HG02763 (cell line): ENCODE measurements at regions not wholly inside any gene's neighbourhood (a gene's known extent, or its start where the extent isn't known, plus 50 kb on each side); places are given as distances from the start of the nearest gene placed in this dataset.
"Not testable (repeated sequence)": the region's sequence is repeated elsewhere in the genome, so short reads cannot be mapped to it uniquely, and the experiment has no call there.

Experiments
- ATAC-seq: cut with Tn5 transposase; IDR thresholded peaks from one replicate; pipeline ENCODE4 v1.9.1; 2021; ENCODE audit warnings: mild to moderate bottlenecking, moderate library complexity; ENCODE audit not compliant: unreplicated experiment

GRCh38 chr14:105921781-105922180 lies 395.4 kb downstream of the TMEM121 start:
- not testable (repeated sequence) for ATAC-seq

- ATAC-seq, result not testable (repeated sequence)
Observed at GRCh38 chr14:105923520-105924191, 397.3 kb downstream of the TMEM121 start.

- no peak for ATAC-seq
Observed at GRCh38 chr14:105924951-105925591, 398.7 kb downstream of the TMEM121 start.

- ATAC-seq, result no peak
Observed at GRCh38 chr14:105925615-105926372, 399.4 kb downstream of the TMEM121 start.

GRCh38 chr14:105926373-105927095 lies 400.2 kb downstream of the TMEM121 start:
- ATAC-seq, result no peak

GRCh38 chr14:105927096-105928060 lies 401.0 kb downstream of the TMEM121 start:
- no peak for ATAC-seq

- ATAC-seq, result not testable (repeated sequence)
Observed at GRCh38 chr14:105928171-105929111, 402.1 kb downstream of the TMEM121 start.

- ATAC-seq, result no peak
Observed at GRCh38 chr14:105929327-105930081, 403.1 kb downstream of the TMEM121 start.

GRCh38 chr14:105930572-105930971 lies 404.2 kb downstream of the TMEM121 start:
- no peak for ATAC-seq

GRCh38 chr14:105931808-105932483 lies 405.6 kb downstream of the TMEM121 start:
- ATAC-seq, result no peak

- ATAC-seq, result no peak
Observed at GRCh38 chr14:105933238-105933637, 406.9 kb downstream of the TMEM121 start.

GRCh38 chr14:105935384-105935783 lies 409.0 kb downstream of the TMEM121 start:
- no peak for ATAC-seq

GRCh38 chr14:105937253-105938054 lies 411.1 kb downstream of the TMEM121 start:
- no peak for ATAC-seq

- no peak for ATAC-seq
Observed at GRCh38 chr14:105938055-105938863, 411.9 kb downstream of the TMEM121 start.

- ATAC-seq, result no peak
Observed at GRCh38 chr14:105938959-105939358, 412.6 kb downstream of the TMEM121 start.
